ENCODE measurements at regions not wholly inside any gene's neighbourhood (a gene's known extent, or its start where the extent isn't known, plus 50 kb on each side); places are given as distances from the start of the nearest gene placed in this dataset.

DNA sequence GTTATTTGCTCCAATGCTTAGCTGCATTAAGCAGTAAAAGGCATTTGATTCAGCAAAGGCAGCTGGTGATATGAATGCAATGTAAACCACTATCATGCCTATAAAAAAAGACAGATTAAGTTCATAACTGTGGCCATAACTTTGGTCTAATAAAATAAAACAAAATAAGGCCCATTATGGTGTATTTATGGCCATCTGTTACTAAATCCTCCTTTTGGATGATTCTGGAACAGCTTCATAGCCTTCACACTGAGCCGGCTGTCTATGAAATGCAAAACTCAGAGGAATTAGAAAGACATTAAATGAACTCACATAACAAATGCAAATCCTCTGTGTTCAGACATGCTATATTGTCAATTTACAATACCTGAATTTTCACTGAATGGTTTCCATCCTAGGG is 223.7 kb upstream of the FAT4 start:
- Histone ChIP-seq H3K9me3 (no peaks in the 10 kb centered on the region), H3K27me3 (replicated peaks in 1 of 2; ENCODE audit: control insufficient read depth in 2 of 2, extremely low read depth in 1 of 2, insufficient read depth in 2 of 2, low read length in 1 of 2) (no peaks in the 10 kb centered on the region), H3K4me1 (ENCODE audit: control insufficient read depth in 1 of 2, extremely low read depth in 1 of 2, insufficient read depth in 2 of 2, low read length in 2 of 2) (no peaks in the 10 kb centered on the region), H3K36me3 (ENCODE audit: control insufficient read depth in 2 of 2, extremely low read depth in 1 of 2, insufficient read depth in 1 of 2, low read length in 1 of 2) (no peaks in the 10 kb centered on the region), H3K27ac (ENCODE audit: low read length) (no peak overlapping the region), H3K4me3 (ENCODE audit: control insufficient read depth in 1 of 2, extremely low read depth in 1 of 2, low read length in 1 of 2) (no peak overlapping the region)
- ATAC-seq (replicated peaks in 1 of 4) (no peak), DNase-seq (no peak)
- peaks cover 0 to 3% (median 2%) of the 10 kb centered on the region in 3 donors for H3K9me3 Mint-ChIP-seq
- H3K4me3 Mint-ChIP-seq: no peak overlapping the region
- no peak overlapping the region for H3K27ac Mint-ChIP-seq
- ChIA-PET CTCF (no interaction called here), POLR2A (no interaction called here)
- no peaks in the 10 kb centered on the region for H3K36me3 Mint-ChIP-seq
- WGBS (ENCODE audit: insufficient coverage): 100% methylated on average over 1 of the region's 1 CpG
- H3K4me1 Mint-ChIP-seq: no peaks in the 10 kb centered on the region
- no peaks in the 10 kb centered on the region for H3K27me3 Mint-ChIP-seq

DNA sequence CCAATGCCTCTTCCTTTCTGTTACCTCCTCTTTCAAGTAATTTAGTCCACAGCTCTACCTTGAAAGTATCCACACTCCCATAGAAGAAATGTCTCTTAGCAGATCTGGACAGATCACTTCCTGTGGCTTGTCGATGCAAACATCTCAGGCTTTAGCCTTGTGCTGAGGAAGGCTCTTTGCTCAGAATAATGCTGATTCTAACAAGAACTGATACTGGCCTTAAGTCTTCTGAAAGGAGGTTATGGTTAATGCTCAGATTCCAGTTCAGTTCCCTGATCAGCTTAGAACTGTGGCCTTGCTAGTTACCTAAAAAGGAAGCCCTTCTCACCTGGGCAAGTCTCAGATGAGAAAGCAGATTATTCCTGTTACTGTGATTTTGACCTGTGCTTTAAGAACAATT is 230.1 kb upstream of the FAT4 start:
- Mint-ChIP-seq H3K9me3 (peaks cover 0 to 4% (median 0%) of the 10 kb centered on the region in 3 donors), H3K27me3 (no peaks in the 10 kb centered on the region), H3K4me3 (no peak overlapping the region), H3K36me3 (no peaks in the 10 kb centered on the region), H3K4me1 (no peaks in the 10 kb centered on the region), H3K27ac (no peak overlapping the region)
- ChIA-PET CTCF (no interaction called here), POLR2A (no interaction called here)
- Histone ChIP-seq H3K27ac (ENCODE audit: low read length) (no peak overlapping the region), H3K9me3 (no peaks in the 10 kb centered on the region), H3K36me3 (ENCODE audit: control insufficient read depth in 2 of 2, extremely low read depth in 1 of 2, insufficient read depth in 1 of 2, low read length in 1 of 2) (no peaks in the 10 kb centered on the region), H3K4me3 (ENCODE audit: control insufficient read depth in 1 of 2, extremely low read depth in 1 of 2, low read length in 1 of 2) (no peak overlapping the region), H3K4me1 (ENCODE audit: control insufficient read depth in 1 of 2, extremely low read depth in 1 of 2, insufficient read depth in 2 of 2, low read length in 2 of 2) (no peaks in the 10 kb centered on the region), H3K27me3 (replicated peaks in 1 of 2; ENCODE audit: control insufficient read depth in 2 of 2, extremely low read depth in 1 of 2, insufficient read depth in 2 of 2, low read length in 1 of 2) (no peaks in the 10 kb centered on the region)
- no CpG with 5 or more reads among the region's 1 CpG for WGBS (ENCODE audit: insufficient coverage)
- DNase-seq (no peak), ATAC-seq (replicated peaks in 1 of 4) (no peak)

DNA sequence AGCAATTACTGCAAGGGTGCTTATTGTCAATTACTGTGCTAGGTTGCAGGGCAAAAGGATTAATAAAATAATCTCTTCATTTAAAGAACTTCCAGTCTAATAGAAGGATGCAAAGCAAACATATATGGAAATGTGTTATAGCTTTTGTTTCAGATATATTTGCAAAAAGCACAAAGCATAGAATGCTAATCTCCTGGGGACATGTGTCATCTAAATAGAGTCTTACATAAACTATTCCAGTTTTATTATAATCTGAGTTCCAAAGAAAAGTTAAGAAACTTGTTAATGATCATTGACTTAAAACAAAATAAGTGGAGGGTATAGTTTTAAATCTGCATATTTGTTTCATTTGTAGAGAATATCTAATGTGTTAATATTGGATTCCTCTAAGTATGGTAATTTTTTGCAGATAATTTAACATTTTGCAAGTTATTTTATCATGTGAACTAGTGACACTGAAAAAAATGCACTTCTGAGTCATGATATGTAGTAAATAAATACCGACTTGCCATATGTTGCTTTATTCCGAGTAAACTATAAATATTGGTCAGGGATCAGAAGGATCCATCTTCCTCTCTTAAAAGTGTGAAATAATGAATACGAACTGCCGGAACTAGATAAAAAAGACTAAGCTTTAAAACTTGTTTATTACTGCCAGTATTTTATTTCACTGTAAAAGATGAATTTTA is 231.9 kb upstream of the FAT4 start:
- no peak overlapping the region for H3K4me3 Mint-ChIP-seq
- no peak for DNase-seq
- Histone ChIP-seq H3K27me3 (replicated peaks in 1 of 2; ENCODE audit: control insufficient read depth in 2 of 2, extremely low read depth in 1 of 2, insufficient read depth in 2 of 2, low read length in 1 of 2) (no peaks in the 10 kb centered on the region), H3K27ac (ENCODE audit: low read length) (no peak overlapping the region), H3K9me3 (no peaks in the 10 kb centered on the region), H3K4me3 (ENCODE audit: control insufficient read depth in 1 of 2, extremely low read depth in 1 of 2, low read length in 1 of 2) (no peak overlapping the region), H3K4me1 (ENCODE audit: control insufficient read depth in 1 of 2, extremely low read depth in 1 of 2, insufficient read depth in 2 of 2, low read length in 2 of 2) (no peaks in the 10 kb centered on the region), H3K36me3 (ENCODE audit: control insufficient read depth in 2 of 2, extremely low read depth in 1 of 2, insufficient read depth in 1 of 2, low read length in 1 of 2) (no peaks in the 10 kb centered on the region)
- POLR2A ChIA-PET: no interaction called here
- no peak overlapping the region for H3K27ac Mint-ChIP-seq
- H3K9me3 Mint-ChIP-seq: peaks cover 0 to 4% (median 0%) of the 10 kb centered on the region in 3 donors
- no peaks in the 10 kb centered on the region for H3K4me1 Mint-ChIP-seq
- CTCF ChIA-PET: no interaction called here
- no CpG with 5 or more reads among the region's 4 CpGs for WGBS (ENCODE audit: insufficient coverage)
- no peak for ATAC-seq (replicated peaks in 1 of 4)
- no peaks in the 10 kb centered on the region for H3K36me3 Mint-ChIP-seq
- H3K27me3 Mint-ChIP-seq: no peaks in the 10 kb centered on the region

DNA sequence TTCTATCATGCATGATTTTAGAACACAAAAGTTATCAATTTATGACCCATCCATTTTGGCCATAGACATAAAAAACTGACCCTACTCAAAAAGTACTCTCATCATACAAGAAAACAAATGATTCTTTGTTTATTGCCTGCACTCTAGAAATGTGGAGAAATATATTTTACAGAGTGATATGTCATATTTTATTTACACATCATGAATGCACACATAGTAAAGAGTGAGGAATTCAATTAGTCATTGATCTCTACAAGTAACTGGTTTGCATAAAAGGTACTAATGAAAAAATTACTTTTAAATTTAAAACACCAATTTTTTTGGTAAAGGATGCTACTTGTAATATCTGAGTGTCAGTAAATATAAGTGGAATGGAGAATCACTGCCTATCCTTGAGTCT is 242.5 kb upstream of the FAT4 start:
- DNase-seq (no peak), ATAC-seq (replicated peaks in 1 of 4) (no peak)
- no peak overlapping the region for H3K4me3 ChIP-seq (ENCODE audit: control insufficient read depth in 1 of 2, extremely low read depth in 1 of 2, low read length in 1 of 2)
- Mint-ChIP-seq H3K36me3 (no peaks in the 10 kb centered on the region), H3K4me1 (no peaks in the 10 kb centered on the region), H3K27me3 (no peaks in the 10 kb centered on the region), H3K9me3 (peaks cover 2 to 11% (median 8%) of the 10 kb centered on the region in 3 donors), H3K27ac (no peak overlapping the region), H3K4me3 (no peak overlapping the region)
- ChIA-PET CTCF (no interaction called here), POLR2A (no interaction called here)
- no peaks in the 10 kb centered on the region for H3K4me1 ChIP-seq (ENCODE audit: control insufficient read depth in 1 of 2, extremely low read depth in 1 of 2, insufficient read depth in 2 of 2, low read length in 2 of 2)
- H3K9me3 ChIP-seq: no peaks in the 10 kb centered on the region
- no peaks in the 10 kb centered on the region for H3K27me3 ChIP-seq (replicated peaks in 1 of 2; ENCODE audit: control insufficient read depth in 2 of 2, extremely low read depth in 1 of 2, insufficient read depth in 2 of 2, low read length in 1 of 2)
- H3K27ac ChIP-seq (ENCODE audit: low read length): no peak overlapping the region
- H3K36me3 ChIP-seq (ENCODE audit: control insufficient read depth in 2 of 2, extremely low read depth in 1 of 2, insufficient read depth in 1 of 2, low read length in 1 of 2): no peaks in the 10 kb centered on the region

DNA sequence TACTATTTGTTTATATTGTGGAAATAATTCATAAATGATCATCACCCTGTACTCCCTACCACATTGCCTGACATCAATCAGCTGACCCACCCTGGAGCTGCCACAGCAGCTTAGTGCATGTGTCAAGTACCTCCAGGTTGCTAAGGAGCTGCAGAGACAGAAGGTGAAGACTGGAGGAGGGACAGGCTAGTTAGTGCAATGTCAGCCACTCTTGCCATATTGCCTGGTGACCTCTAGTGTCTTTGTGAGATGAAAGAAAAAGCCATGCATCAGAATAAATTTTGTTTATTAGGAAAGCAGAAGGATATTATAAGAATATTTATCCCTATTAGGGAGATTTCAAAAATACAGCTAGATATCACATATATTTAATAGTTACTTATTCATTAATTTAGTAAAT is 243.9 kb upstream of the FAT4 start:
- Mint-ChIP-seq H3K9me3 (peaks cover 5 to 21% (median 12%) of the 10 kb centered on the region in 3 donors), H3K4me3 (no peak overlapping the region), H3K27me3 (no peaks in the 10 kb centered on the region), H3K36me3 (no peaks in the 10 kb centered on the region), H3K4me1 (no peaks in the 10 kb centered on the region), H3K27ac (no peak overlapping the region)
- ATAC-seq (replicated peaks in 1 of 4) (no peak), DNase-seq (no peak)
- Histone ChIP-seq H3K4me3 (ENCODE audit: control insufficient read depth in 1 of 2, extremely low read depth in 1 of 2, low read length in 1 of 2) (no peak overlapping the region), H3K4me1 (ENCODE audit: control insufficient read depth in 1 of 2, extremely low read depth in 1 of 2, insufficient read depth in 2 of 2, low read length in 2 of 2) (no peaks in the 10 kb centered on the region), H3K36me3 (ENCODE audit: control insufficient read depth in 2 of 2, extremely low read depth in 1 of 2, insufficient read depth in 1 of 2, low read length in 1 of 2) (no peaks in the 10 kb centered on the region), H3K27ac (ENCODE audit: low read length) (no peak overlapping the region), H3K27me3 (replicated peaks in 1 of 2; ENCODE audit: control insufficient read depth in 2 of 2, extremely low read depth in 1 of 2, insufficient read depth in 2 of 2, low read length in 1 of 2) (no peaks in the 10 kb centered on the region), H3K9me3 (no peaks in the 10 kb centered on the region)
- CTCF ChIA-PET: no interaction called here
- POLR2A ChIA-PET: no interaction called here

DNA sequence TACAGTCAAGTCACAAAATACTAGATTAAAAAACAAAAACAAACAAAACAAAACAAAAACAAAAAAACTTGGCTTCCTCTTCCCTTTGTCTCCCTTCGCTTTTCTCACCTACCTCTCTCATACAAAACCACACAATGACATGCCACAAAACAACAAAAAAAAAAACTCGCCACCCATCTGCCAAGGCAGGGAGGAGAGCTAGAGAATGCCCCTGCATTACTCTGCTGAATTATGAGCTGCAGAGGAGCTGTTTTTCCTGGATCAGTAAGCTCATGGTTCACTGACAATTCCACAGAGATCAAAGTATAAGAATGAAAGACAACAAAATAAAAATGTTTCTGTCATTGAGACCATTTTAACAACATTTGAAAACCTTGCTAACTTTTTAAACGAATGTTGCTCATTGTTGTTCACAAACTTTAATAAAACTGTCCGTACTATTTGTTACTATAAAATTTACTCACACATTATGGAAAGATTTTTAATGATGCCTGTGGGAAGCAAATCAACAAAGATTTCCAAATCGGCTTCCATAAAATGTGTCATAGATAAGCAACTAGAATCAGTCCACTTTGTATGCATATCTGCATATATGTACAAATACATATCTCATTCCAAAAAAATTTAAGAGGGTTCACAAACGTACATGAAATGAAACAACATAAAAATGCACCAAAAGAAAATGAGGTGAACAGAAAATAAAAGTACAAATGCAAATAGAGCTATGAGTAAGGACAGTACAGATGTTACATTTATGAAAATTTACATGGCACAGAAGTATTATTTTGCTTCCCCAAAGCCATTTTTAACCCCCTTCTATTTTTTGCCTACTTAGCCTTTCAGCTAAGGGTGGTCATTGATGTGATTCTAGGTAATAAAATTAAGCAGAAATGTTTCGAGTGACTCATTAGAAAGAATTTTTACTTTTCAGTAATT is 252.4 kb upstream of the FAT4 start:
- CTCF ChIA-PET: no interaction called here
- H3K4me1 ChIP-seq (ENCODE audit: control insufficient read depth in 1 of 2, extremely low read depth in 1 of 2, insufficient read depth in 2 of 2, low read length in 2 of 2): no peaks in the 10 kb centered on the region
- WGBS (ENCODE audit: insufficient coverage): no CpG with 5 or more reads among the region's 7 CpGs
- H3K27me3 ChIP-seq (replicated peaks in 1 of 2; ENCODE audit: control insufficient read depth in 2 of 2, extremely low read depth in 1 of 2, insufficient read depth in 2 of 2, low read length in 1 of 2): no peaks in the 10 kb centered on the region
- H3K4me3 ChIP-seq (ENCODE audit: control insufficient read depth in 1 of 2, extremely low read depth in 1 of 2, low read length in 1 of 2): no peak overlapping the region
- no peak overlapping the region for H3K27ac ChIP-seq (ENCODE audit: low read length)
- DNase-seq (no peak), ATAC-seq (replicated peaks in 1 of 4) (no peak)
- H3K9me3 ChIP-seq: no peaks in the 10 kb centered on the region
- Mint-ChIP-seq H3K36me3 (no peaks in the 10 kb centered on the region), H3K27ac (no peak overlapping the region), H3K9me3 (peaks cover 6 to 12% (median 10%) of the 10 kb centered on the region in 3 donors), H3K4me1 (no peaks in the 10 kb centered on the region), H3K27me3 (no peaks in the 10 kb centered on the region), H3K4me3 (no peak overlapping the region)
- POLR2A ChIA-PET: no interaction called here
- no peaks in the 10 kb centered on the region for H3K36me3 ChIP-seq (ENCODE audit: control insufficient read depth in 2 of 2, extremely low read depth in 1 of 2, insufficient read depth in 1 of 2, low read length in 1 of 2)
